Transverse colon (tissue), 4 donors: ENCODE measurements at regions not wholly inside any gene's neighbourhood (a gene's known extent, or its start where the extent isn't known, plus 50 kb on each side); places are given as distances from the start of the nearest gene placed in this dataset.

Experiments
- DNase-seq: peaks from one replicate; pipeline ENCODE4 v3.0.0-alpha.2; 2019
- H3K27ac ChIP-seq, 4 donors: fragments of 200-600 bp; sonication (generic); 2 replicates each; pipeline ENCODE4 v1.5.1; 2016 to 2018; ENCODE audit warnings: inconsistent platforms in 4 of 4
- H3K27me3 ChIP-seq: fragments of 200-600 bp; sonication (generic); 2 replicates; pipeline ENCODE4 v1.5.1; 2017; ENCODE audit warnings: inconsistent platforms
- H3K36me3 ChIP-seq, 4 donors: fragments of 200-600 bp; sonication (generic); 2 replicates each; pipeline ENCODE4 v1.5.1; 2017 to 2019; ENCODE audit warnings: inconsistent platforms in 4 of 4
- H3K4me1 ChIP-seq, 4 donors: fragments of 200-600 bp; sonication (generic); 2 replicates each; pipeline ENCODE4 v1.5.1; 2017 to 2020; ENCODE audit warnings: inconsistent platforms in 4 of 4
- H3K4me3 ChIP-seq, 4 donors: fragments of 200-600 bp; sonication (generic); 1 replicate in 1 of 4; 2 replicates in 3 of 4; pipeline versions ENCODE4 v1.5.1 to v1.6.1; 2017 to 2019; ENCODE audit warnings: inconsistent platforms in 4 of 4
- H3K9me3 ChIP-seq, 2 donors: fragments of 200-600 bp; sonication (generic); 2 replicates each; pipeline ENCODE4 v1.5.1; 2017 to 2019; ENCODE audit warnings: inconsistent platforms in 2 of 2
- EP300 ChIP-seq: sonication (generic); formaldehyde crosslinking; IDR thresholded peaks from one replicate; pipeline ENCODE4 v1.6.1; 2017; ENCODE audit warnings: antibody characterized with exemption, low read depth
- POLR2A ChIP-seq: fragments of 450-650 bp; IDR thresholded peaks from one replicate; pipeline ENCODE4 v1.6.1; 2016; ENCODE audit warnings: antibody characterized with exemption, mild to moderate bottlenecking, moderate library complexity
- POLR2AphosphoS5 ChIP-seq, 3 donors: sonication (generic); formaldehyde crosslinking; IDR thresholded peaks; one replicate each; pipeline ENCODE4 v1.6.1; 2016; ENCODE audit warnings: antibody characterized with exemption in 3 of 3
- WGBS, 2 donors: methylation state at CpG; one replicate each; pipeline ENCODE4 v1.1.5; 2018; ENCODE audit warnings: low coverage in 1 of 2; 5-methylcytosine and 5-hydroxymethylcytosine counted together
- in situ Hi-C, 4 donors: fragments of 200-750 bp; cut with MboI; loops; one replicate each; pipeline versions ENCODE4 v1.15.0 to v1.15.1; 2017; ENCODE audit warnings: low sequenced_read_pairs in 3 of 4, low pct_ligation_motif_present in 1 of 4, low pct_unique_long_range_greater_than_20kb in 1 of 4
- intact Hi-C: fragments of 100-400 bp; cut with DNase I; formaldehyde crosslinking; loops from one replicate; pipeline ENCODE4 v1.15.1; 2023; ENCODE audit warnings: low total_unique reads
- TF ChIP-seq, protein P1 (sequence below), 5 experiments: fragments of 200-600 bp in 3 of 5; fragments of 450-650 bp in 2 of 5; sonication (generic) in 3 of 5; IDR thresholded peaks; 1 replicate in 2 of 5; 2 replicates in 3 of 5; pipeline ENCODE4 v1.5.1; 2016 to 2017; ENCODE audit warnings: antibody characterized with exemption in 5 of 5, inconsistent platforms in 3 of 5, mild to moderate bottlenecking in 2 of 5, moderate library complexity in 1 of 5

- TF ChIP-seq POLR2A, result no peak
- no peak for TF ChIP-seq POLR2AphosphoS5 (IDR thresholded peaks at IDR 0.05)
- TF ChIP-seq, protein P1, sequence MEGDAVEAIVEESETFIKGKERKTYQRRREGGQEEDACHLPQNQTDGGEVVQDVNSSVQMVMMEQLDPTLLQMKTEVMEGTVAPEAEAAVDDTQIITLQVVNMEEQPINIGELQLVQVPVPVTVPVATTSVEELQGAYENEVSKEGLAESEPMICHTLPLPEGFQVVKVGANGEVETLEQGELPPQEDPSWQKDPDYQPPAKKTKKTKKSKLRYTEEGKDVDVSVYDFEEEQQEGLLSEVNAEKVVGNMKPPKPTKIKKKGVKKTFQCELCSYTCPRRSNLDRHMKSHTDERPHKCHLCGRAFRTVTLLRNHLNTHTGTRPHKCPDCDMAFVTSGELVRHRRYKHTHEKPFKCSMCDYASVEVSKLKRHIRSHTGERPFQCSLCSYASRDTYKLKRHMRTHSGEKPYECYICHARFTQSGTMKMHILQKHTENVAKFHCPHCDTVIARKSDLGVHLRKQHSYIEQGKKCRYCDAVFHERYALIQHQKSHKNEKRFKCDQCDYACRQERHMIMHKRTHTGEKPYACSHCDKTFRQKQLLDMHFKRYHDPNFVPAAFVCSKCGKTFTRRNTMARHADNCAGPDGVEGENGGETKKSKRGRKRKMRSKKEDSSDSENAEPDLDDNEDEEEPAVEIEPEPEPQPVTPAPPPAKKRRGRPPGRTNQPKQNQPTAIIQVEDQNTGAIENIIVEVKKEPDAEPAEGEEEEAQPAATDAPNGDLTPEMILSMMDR (IDR thresholded peaks at IDR 0.05), result no peak
- TF ChIP-seq EP300, result no peak
- H3K27me3 ChIP-seq, result no peaks in the 10 kb centered on the region
- WGBS, 2 donors, result 73 to 74% methylated on average over 4 of the region's 4 CpGs
- H3K4me1 ChIP-seq, result no peaks in the 10 kb centered on the region
- in situ Hi-C loops, result no loop called here
- no peaks in the 10 kb centered on the region for H3K36me3 ChIP-seq
- H3K4me3 ChIP-seq, result no peak overlapping the region
- no peak for DNase-seq
- H3K27ac ChIP-seq, result no peak overlapping the region
- no peaks in the 10 kb centered on the region for H3K9me3 ChIP-seq
- intact Hi-C loops, result no loop called here
Observed at GRCh38 chr5:54831233-54831632, 154.2 kb downstream of the ESM1 start.

DNA sequence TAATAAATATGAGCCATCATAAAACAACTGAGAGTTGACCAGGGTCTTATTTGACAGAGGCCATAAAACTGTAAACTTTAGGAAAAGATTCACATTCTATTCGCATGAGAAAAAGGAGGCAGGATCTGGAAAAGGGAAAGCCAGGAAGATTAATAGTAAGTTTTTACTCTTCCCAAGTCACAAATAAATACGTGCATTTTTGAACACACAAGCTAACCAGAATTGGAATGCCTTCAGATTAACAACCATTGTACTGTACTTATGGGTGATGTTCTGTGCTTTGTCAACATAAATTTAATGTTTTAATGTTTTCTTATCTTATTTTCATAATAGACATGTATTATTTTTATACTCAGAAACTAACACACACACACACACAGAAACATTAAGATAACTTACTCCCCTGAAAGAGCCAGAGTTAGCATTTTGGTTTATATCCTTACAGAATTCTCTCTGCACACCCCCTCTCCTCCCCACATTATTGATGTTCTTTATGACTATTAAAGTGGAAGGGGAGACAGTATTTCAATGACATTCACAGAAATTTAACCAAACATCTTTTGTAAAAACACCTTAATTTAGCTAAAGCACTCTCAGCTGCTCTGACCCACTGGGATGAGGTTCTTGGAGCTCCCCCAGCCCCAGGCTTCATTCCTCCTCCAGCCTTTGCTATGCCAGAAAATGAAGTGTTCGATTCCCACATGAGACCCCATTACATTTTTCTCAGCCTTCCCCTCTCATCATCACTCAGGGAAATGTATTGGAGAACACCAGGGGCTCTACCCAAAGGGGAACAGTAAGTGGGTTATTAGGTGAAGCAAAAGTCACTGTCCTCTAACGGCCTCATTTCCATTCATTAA is 155.5 kb downstream of the ESM1 start:
- no peak overlapping the region for H3K4me3 ChIP-seq
- H3K9me3 ChIP-seq, result no peaks in the 10 kb centered on the region
- DNase-seq, result no peak
- no peaks in the 10 kb centered on the region for H3K4me1 ChIP-seq
- H3K36me3 ChIP-seq, result no peaks in the 10 kb centered on the region
- in situ Hi-C loops (no loop called here), intact Hi-C loops (no loop called here)
- no peak for TF ChIP-seq POLR2AphosphoS5 (IDR thresholded peaks at IDR 0.05)
- no peak for TF ChIP-seq EP300
- no peak for TF ChIP-seq POLR2A
- TF ChIP-seq, protein P1 (IDR thresholded peaks at IDR 0.05), result no peak
- H3K27ac ChIP-seq, result no peak overlapping the region
- H3K27me3 ChIP-seq, result no peaks in the 10 kb centered on the region
- WGBS, 2 donors, result 57 to 62% methylated on average over 4 of the region's 4 CpGs

DNA sequence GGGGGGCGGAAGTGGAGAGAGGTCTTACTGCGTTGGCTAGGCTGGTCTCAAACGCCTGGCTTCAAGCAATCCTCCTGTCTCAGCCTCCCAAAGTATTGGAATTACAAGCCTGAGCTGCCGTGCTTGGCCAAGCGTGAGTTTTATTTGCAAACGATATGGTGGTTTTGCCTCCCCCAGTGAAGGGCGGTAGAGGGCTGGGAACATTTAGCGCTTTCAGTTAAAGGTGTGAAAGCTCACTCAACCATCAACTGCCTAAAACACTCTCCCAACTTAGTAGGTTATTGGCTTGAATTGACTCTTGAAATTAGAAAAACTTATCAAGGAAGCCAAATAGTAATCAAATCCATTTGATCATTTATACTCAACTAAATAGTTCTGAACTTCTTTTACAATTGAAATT is 156.3 kb downstream of the ESM1 start:
- no peak overlapping the region for H3K4me3 ChIP-seq
- WGBS, 2 donors, result 74 to 76% methylated on average over 5 to 8 of the region's 8 CpGs
- no peaks in the 10 kb centered on the region for H3K36me3 ChIP-seq
- in situ Hi-C loops (no loop called here), intact Hi-C loops (no loop called here)
- H3K9me3 ChIP-seq, result no peaks in the 10 kb centered on the region
- no peaks in the 10 kb centered on the region for H3K4me1 ChIP-seq
- no peak overlapping the region for H3K27ac ChIP-seq
- no peak for DNase-seq
- TF ChIP-seq EP300 (no peak), POLR2AphosphoS5 (IDR thresholded peaks at IDR 0.05) (no peak), POLR2A (no peak)
- TF ChIP-seq, protein P1 (IDR thresholded peaks at IDR 0.05), result no peak
- H3K27me3 ChIP-seq, result no peaks in the 10 kb centered on the region

DNA sequence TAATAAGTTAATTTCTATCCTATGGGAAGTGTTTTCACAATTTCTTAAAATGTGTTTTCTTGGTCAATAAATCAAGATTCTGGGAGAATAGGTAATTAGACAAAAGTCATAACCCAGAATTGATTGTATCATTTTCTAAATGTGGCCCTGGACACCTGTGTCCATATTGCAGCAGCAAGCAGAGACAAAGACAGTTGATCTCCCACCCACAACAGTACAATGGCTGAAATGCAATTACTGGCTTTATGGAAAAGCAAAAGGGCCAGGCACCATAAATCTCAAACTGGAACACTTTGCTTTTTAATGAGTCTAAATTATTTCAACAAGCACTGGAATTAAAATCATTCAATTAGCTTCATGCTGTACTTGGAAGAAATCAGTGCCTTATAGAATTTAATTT is 157.2 kb downstream of the ESM1 start:
- no peaks in the 10 kb centered on the region for H3K36me3 ChIP-seq
- H3K27ac ChIP-seq, result no peak overlapping the region
- H3K9me3 ChIP-seq, result no peaks in the 10 kb centered on the region
- intact Hi-C loops (no loop called here), in situ Hi-C loops (no loop called here)
- H3K4me1 ChIP-seq, result no peaks in the 10 kb centered on the region
- H3K4me3 ChIP-seq, result no peak overlapping the region
- DNase-seq, result no peak
- TF ChIP-seq, protein P1 (IDR thresholded peaks at IDR 0.05), result no peak
- TF ChIP-seq POLR2AphosphoS5 (IDR thresholded peaks at IDR 0.05), result no peak
- TF ChIP-seq POLR2A, result no peak
- TF ChIP-seq EP300, result no peak
- H3K27me3 ChIP-seq, result no peaks in the 10 kb centered on the region
